Suprapubic skin (tissue), 4 donors: ENCODE measurements at regions not wholly inside any gene's neighbourhood (a gene's known extent, or its start where the extent isn't known, plus 50 kb on each side); places are given as distances from the start of the nearest gene placed in this dataset.

ENCODE experiments used
- DNase-seq, 2 donors: peaks; one replicate each; pipeline ENCODE4 v3.0.0-alpha.2; 2019; ENCODE audit warnings: low spot score in 2 of 2
- H3K27ac ChIP-seq: fragments of 200-600 bp; sonication (generic); one replicate; pipeline ENCODE4 v1.5.1; 2019
- H3K27me3 ChIP-seq: fragments of 200-600 bp; sonication (generic); one replicate; pipeline ENCODE4 v1.5.1; 2019
- H3K36me3 ChIP-seq: fragments of 200-600 bp; sonication (generic); one replicate; pipeline ENCODE4 v1.5.1; 2019
- H3K4me1 ChIP-seq: fragments of 200-600 bp; sonication (generic); one replicate; pipeline ENCODE4 v1.5.1; 2019
- H3K4me3 ChIP-seq: fragments of 200-600 bp; sonication (generic); one replicate; pipeline ENCODE4 v1.5.1; 2019; ENCODE audit warnings: mild to moderate bottlenecking
- H3K9me3 ChIP-seq: fragments of 200-600 bp; sonication (generic); one replicate; pipeline ENCODE4 v1.5.1; 2019
- CTCF ChIP-seq, 2 donors: fragments of 200-600 bp in 1 of 2; fragments of 450-650 bp in 1 of 2; sonication (generic) in 1 of 2; IDR thresholded peaks; one replicate each; pipeline ENCODE4 v1.5.1; 2016 to 2019; ENCODE audit warnings: antibody characterized with exemption in 2 of 2, mild to moderate bottlenecking in 1 of 2, moderate library complexity in 1 of 2
- EP300 ChIP-seq: sonication (generic); formaldehyde crosslinking; IDR thresholded peaks from one replicate; pipeline ENCODE4 v1.6.1; 2017; ENCODE audit warnings: antibody characterized with exemption
- POLR2A ChIP-seq, 2 donors: fragments of 450-650 bp; IDR thresholded peaks; one replicate each; pipeline ENCODE4 v1.6.1; 2017; ENCODE audit warnings: antibody characterized with exemption in 2 of 2, mild to moderate bottlenecking in 2 of 2, moderate library complexity in 2 of 2
- POLR2AphosphoS5 ChIP-seq, 3 donors: sonication (generic); formaldehyde crosslinking; IDR thresholded peaks; one replicate each; pipeline ENCODE4 v1.6.1; 2017; ENCODE audit warnings: antibody characterized with exemption in 3 of 3
- WGBS: methylation state at CpG from one replicate; pipeline ENCODE4 v1.1.5; 2018; 5-methylcytosine and 5-hydroxymethylcytosine counted together

GRCh38 chr15:59918994-59919951 is 84.8 kb upstream of the FOXB1 start:
- no peak for DNase-seq

GRCh38 chr15:59917504-59918157 is 86.5 kb upstream of the FOXB1 start:
- DNase-seq, result peak in 1 of 2 donors; percentile 79
- no peak overlapping the region for H3K27ac ChIP-seq
- H3K9me3 ChIP-seq, result no peaks in the 10 kb centered on the region
- no peaks in the 10 kb centered on the region for H3K36me3 ChIP-seq
- no peak overlapping the region for H3K4me3 ChIP-seq
- WGBS, result 31% methylated on average over 10 of the region's 10 CpGs
- no peaks in the 10 kb centered on the region for H3K4me1 ChIP-seq
- TF ChIP-seq CTCF (IDR thresholded peaks at IDR 0.05) (peak; percentile 10 to 36), EP300 (no peak), POLR2AphosphoS5 (IDR thresholded peaks at IDR 0.05) (no peak), POLR2A (IDR thresholded peaks at IDR 0.05) (no peak)
- peaks cover 41% of the 10 kb centered on the region for H3K27me3 ChIP-seq

More at GRCh38 chr15:59918994-59919951, 84.8 kb upstream of the FOXB1 start:
- Histone ChIP-seq H3K4me1 (no peaks in the 10 kb centered on the region), H3K4me3 (no peak overlapping the region), H3K27ac (no peak overlapping the region), H3K36me3 (no peaks in the 10 kb centered on the region), H3K27me3 (peaks cover 32% of the 10 kb centered on the region), H3K9me3 (no peaks in the 10 kb centered on the region)
- WGBS, result 85% methylated on average over 11 of the region's 11 CpGs
- TF ChIP-seq POLR2A (IDR thresholded peaks at IDR 0.05) (no peak), EP300 (no peak), CTCF (IDR thresholded peaks at IDR 0.05) (no peak), POLR2AphosphoS5 (IDR thresholded peaks at IDR 0.05) (no peak)

GRCh38 chr15:59906046-59906445 is 98.1 kb upstream of the FOXB1 start:
- Histone ChIP-seq H3K9me3 (no peaks in the 10 kb centered on the region), H3K27ac (no peak overlapping the region), H3K4me1 (no peaks in the 10 kb centered on the region), H3K27me3 (peaks cover 84% of the 10 kb centered on the region), H3K4me3 (no peak overlapping the region), H3K36me3 (no peaks in the 10 kb centered on the region)
- no peak for DNase-seq
- WGBS, result 52% methylated on average over 1 of the region's 1 CpG
- TF ChIP-seq EP300 (no peak), POLR2AphosphoS5 (IDR thresholded peaks at IDR 0.05) (no peak), POLR2A (IDR thresholded peaks at IDR 0.05) (no peak), CTCF (IDR thresholded peaks at IDR 0.05) (no peak)

GRCh38 chr15:59905176-59905575 is 98.9 kb upstream of the FOXB1 start:
- Histone ChIP-seq H3K27ac (no peak overlapping the region), H3K27me3 (peaks cover 88% of the 10 kb centered on the region), H3K36me3 (no peaks in the 10 kb centered on the region), H3K9me3 (no peaks in the 10 kb centered on the region), H3K4me3 (no peak overlapping the region), H3K4me1 (no peaks in the 10 kb centered on the region)
- 36% methylated on average over 4 of the region's 4 CpGs for WGBS
- TF ChIP-seq POLR2AphosphoS5 (IDR thresholded peaks at IDR 0.05) (no peak), POLR2A (IDR thresholded peaks at IDR 0.05) (no peak), CTCF (IDR thresholded peaks at IDR 0.05) (no peak), EP300 (no peak)
- DNase-seq, result no peak
